ENCODE measurements at regions not wholly inside any gene's neighbourhood (a gene's known extent, or its start where the extent isn't known, plus 50 kb on each side); places are given as distances from the start of the nearest gene placed in this dataset.

DNA sequence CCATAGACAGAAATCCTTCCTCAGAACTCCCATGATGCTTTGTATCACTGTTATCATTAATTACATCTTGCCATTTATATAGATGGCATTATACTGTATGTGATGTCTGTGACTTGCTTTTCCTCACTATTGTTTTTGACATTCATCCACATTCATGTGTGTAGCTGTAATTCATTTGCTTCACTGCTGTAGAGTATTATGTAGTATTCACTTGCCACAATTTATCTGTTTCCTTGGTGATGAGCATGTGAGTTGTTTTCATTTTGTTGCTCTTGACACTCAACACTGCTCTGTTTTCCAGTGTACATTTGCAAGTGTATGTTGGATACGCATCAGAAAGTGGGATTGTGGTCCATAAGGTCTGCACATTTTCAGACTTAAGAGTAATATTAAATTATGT, 328.6 kb upstream of the C11orf87 start:
- TF ChIP-seq, protein P1, sequence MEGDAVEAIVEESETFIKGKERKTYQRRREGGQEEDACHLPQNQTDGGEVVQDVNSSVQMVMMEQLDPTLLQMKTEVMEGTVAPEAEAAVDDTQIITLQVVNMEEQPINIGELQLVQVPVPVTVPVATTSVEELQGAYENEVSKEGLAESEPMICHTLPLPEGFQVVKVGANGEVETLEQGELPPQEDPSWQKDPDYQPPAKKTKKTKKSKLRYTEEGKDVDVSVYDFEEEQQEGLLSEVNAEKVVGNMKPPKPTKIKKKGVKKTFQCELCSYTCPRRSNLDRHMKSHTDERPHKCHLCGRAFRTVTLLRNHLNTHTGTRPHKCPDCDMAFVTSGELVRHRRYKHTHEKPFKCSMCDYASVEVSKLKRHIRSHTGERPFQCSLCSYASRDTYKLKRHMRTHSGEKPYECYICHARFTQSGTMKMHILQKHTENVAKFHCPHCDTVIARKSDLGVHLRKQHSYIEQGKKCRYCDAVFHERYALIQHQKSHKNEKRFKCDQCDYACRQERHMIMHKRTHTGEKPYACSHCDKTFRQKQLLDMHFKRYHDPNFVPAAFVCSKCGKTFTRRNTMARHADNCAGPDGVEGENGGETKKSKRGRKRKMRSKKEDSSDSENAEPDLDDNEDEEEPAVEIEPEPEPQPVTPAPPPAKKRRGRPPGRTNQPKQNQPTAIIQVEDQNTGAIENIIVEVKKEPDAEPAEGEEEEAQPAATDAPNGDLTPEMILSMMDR (IDR thresholded peaks at IDR 0.05): no peak
- no peak for TF ChIP-seq POLR2A (IDR thresholded peaks at IDR 0.05)

Data from esophagus squamous epithelium (tissue), 4 donors.